HG02763 (cell line): ENCODE measurements at regions not wholly inside any gene's neighbourhood (a gene's known extent, or its start where the extent isn't known, plus 50 kb on each side); places are given as distances from the start of the nearest gene placed in this dataset.

Source experiments
- ATAC-seq: cut with Tn5 transposase; IDR thresholded peaks from one replicate; pipeline ENCODE4 v1.9.1; 2021; ENCODE audit warnings: mild to moderate bottlenecking, moderate library complexity; ENCODE audit not compliant: unreplicated experiment

DNA sequence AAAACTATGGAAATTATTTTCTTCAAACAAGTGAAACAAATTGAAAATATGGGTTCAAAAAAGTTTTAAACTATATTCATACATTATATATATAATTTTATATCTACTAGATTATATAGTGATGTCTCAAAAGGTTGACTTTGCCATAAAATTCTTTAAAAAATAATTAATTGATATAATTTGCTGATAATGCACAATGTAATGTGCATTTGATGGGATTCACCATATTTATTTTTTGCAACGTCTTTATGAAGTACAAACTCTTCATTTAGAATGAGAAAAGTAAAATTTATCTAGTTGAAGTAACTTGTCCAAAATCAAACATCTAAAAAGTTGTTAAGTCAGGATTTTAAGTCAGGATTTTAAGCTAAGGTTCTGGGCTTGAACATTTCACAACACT is 1954.5 kb upstream of the PCDH20 start:
- ATAC-seq, result no peak

DNA sequence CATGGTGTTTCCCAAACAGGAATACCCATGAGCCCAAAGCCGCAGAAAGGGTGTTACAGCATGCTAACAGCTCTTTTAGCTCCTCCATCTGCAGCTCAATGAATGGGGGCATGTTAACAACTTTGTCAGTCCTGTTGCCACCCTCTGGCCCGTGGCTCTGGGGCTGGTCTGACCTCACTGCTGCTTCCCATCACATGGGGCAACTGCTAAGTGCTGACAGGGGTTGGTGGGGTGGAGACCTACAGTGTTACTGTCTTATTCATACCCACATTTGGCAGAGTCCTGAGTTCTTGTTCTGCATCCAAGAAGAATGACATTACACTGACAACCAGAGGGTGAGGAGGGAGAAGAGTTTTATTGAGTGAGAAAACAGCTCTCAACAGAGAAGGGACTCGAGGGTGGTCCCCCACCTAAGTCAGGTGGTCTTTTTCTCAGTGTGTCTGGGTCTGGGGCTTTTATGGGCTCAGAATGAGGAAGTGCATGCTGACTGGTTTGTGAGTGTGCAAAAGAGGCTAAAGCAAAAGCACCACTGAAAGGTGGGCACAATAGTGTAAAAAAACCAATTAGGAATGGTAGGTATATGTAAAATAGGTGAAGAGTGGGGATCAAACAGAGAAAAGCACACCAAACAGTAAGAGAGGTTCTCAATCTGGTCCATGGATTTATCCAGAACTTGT is 1952.0 kb upstream of the PCDH20 start:
- no peak for ATAC-seq

DNA sequence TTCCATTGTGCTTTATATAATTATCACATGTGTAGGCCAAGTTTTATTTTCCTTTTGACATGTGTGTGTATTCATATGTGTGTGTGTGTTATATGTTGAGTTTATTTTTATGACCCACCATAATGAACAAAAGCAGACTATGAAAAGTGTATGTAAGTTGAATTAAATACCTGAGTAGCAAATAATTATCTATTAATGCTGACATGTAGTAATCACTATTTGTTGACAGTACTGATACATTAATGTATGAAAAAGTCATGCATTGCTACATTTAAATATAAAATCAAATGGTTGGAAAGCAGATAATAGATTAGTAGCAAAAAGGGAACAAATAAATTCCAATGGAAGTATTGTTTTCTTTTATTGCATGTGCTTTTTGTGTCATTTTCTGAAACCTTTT is 1948.5 kb upstream of the PCDH20 start:
- no peak for ATAC-seq

DNA sequence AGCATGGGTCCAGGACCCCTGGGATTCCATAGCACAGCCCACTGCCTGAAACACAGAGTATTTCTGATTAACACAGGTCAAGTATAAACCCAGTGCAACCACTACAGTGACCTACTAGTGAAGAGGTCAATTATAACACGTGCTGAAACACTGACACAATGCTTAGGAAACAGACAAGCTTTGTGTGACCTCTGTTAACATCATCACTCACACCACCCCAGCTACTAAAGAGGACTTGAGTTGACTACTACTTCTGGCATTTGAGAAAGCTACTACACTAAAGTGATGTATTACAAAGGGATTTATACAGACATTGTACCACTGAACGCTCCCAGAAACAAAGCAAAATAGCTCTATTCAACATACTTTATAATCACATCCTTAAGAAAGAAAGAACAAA is 1935.9 kb upstream of the PCDH20 start:
- no peak for ATAC-seq

- no peak for ATAC-seq
Observed at GRCh38 chr13:63351081-63351480, 1935.4 kb upstream of the PCDH20 start.

GRCh38 chr13:63345835-63346234 is 1930.2 kb upstream of the PCDH20 start:
- no peak for ATAC-seq

GRCh38 chr13:63344711-63345110 is 1929.1 kb upstream of the PCDH20 start:
- ATAC-seq, result no peak

DNA sequence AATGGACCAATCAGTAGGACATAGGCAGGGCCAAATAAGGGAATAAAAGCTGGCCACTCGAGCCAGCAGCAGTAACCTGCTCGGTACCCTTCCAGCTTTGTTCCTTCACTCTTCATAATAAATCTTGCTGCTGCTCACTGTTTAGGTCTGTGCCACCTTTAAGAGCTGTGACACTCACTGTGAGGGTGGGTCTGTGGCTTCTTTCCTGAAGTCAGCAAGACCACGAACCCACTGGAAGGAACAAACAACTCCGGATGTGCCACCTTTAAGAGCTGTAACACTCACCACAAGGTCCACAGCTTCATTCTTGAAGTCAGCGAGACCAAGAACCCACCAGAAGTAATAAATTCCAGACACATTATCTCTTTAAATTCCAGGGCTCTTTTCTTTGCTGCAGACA is 1922.3 kb upstream of the PCDH20 start:
- ATAC-seq, result no peak

DNA sequence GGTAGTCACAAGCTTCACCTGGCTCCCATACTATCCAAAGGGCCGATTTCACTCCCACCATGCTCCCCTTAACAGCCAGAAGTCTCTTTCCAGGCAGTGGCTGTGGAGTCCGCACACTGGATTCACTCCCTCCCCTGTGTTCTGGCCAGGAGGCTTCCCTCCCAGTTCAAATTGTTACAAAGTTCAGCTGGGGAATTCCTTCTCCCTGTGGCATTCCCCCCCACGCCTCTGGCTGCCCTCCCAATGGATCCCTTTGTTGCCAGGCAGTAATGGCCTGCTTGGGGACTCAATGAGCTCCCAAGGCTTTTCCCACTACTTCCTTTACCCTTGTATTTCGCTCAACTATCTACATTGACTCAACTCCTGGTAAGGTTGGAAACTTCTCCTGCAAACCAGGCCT is 1921.4 kb upstream of the PCDH20 start:
- ATAC-seq, result no peak

- ATAC-seq, result no peak
Observed at GRCh38 chr13:63336549-63336948, 1920.9 kb upstream of the PCDH20 start.

DNA sequence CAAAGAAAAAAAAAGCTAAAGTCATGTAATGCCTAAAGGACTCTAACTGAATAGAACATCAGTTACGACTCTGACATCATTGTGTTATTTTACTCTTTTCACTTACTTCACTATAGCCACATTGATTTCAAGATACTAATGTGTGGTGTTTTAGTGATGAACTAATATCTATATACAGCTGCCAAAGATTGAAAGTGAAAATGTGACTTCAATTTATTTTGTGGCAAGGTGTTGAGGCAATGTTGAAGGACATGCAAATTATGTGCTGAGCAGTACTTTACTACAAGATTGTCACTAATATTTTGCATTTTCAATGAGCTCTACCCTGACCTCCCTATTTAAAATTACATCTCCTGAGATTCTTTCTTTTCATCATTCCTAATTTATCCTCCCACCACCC is 1911.9 kb upstream of the PCDH20 start:
- no peak for ATAC-seq

GRCh38 chr13:63323441-63323840 is 1907.8 kb upstream of the PCDH20 start:
- ATAC-seq, result no peak

GRCh38 chr13:63311587-63311986 is 1895.9 kb upstream of the PCDH20 start:
- no peak for ATAC-seq

- ATAC-seq, result no peak
Observed at GRCh38 chr13:63308549-63309165, 1893.0 kb upstream of the PCDH20 start.

GRCh38 chr13:63307228-63307627 is 1891.6 kb upstream of the PCDH20 start:
- no peak for ATAC-seq

GRCh38 chr13:63305641-63306133 is 1890.0 kb upstream of the PCDH20 start:
- no peak for ATAC-seq

- ATAC-seq, result no peak
Observed at GRCh38 chr13:63304497-63304896, 1888.8 kb upstream of the PCDH20 start.

DNA sequence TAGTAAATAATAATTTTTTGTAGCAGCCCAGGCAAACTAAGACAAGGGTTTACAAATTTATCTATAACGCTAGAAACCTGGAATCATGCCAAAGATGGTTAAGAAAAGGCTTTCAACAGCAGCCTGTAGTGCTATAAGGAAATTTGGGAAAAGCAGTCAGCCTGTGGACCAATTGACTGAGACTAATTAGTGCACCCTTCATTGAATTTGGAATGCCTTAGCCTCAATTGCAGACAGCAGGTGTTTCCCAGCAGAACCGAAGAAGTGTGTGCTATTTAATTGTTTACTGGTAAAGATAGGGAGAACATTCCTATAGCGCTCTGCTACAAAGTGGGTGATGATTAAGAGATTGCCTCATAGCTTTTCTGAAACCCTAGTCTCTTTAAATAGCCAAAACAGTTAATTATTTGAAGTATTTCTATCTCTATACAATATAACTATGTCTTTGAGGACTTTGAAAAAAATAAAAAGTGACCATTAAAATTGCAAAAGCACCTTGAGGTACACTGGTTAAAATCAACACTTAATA is 1884.3 kb upstream of the PCDH20 start:
- ATAC-seq, result no peak

DNA sequence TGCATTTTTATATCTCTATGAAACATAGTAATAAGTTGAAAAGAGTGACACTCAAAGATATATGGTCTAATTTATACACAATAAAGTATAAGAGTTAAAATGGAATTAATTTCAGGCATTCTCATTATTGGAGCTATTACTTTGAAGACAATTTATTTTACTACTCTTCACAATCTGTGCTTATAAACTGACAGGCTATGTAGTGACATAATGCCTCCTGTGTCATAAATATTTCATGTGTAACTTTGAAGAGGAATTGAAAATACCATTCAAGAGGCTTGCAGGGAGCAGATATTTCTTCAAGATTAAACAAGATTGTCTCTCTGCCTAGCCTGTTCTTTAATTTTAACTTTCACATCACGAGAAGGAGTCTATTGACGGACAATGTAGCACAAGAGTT is 1881.5 kb upstream of the PCDH20 start:
- ATAC-seq, result no peak

DNA sequence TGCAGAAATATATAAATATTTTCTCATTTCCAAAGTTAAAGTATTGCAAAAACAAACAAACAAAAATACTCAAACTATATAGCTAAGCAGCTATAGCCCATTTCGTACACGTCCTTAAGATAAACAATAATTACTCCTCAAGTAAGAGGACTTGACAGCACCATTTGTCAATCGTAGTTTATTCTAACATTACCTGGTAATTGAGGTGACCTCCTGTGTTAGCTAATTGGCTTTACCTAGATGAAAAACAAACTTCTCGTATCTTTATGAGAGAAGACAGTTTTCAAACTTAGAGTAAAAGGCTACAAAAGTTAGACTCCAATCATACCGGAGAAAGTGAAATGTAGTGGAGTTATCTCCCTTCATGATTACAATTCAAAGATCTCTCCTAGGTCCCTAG is 1876.1 kb upstream of the PCDH20 start:
- no peak for ATAC-seq

DNA sequence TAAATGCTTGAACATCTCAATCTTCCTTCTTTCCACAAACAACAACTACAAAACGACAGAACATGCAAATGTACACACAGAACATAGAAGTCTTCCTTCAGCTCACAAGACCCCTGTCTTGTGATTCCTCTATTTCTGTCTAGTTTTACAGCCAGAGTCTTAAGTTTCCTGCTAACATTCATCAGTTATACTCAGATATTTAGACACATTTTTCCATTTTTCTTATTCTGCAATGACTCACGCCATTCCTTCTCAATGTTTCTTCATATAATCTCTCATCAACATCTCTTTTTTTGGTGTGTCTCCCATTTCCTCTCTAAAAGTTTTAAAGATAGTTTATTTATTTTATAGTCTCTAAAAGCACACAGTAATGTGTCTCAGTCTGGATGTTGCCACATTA is 1872.9 kb upstream of the PCDH20 start:
- no peak for ATAC-seq

GRCh38 chr13:63287926-63288325 is 1872.3 kb upstream of the PCDH20 start:
- ATAC-seq, result no peak

- no peak for ATAC-seq
Observed at GRCh38 chr13:63285426-63285825, 1869.8 kb upstream of the PCDH20 start.
